DOHH2 (cell line): ENCODE measurements at regions not wholly inside any gene's neighbourhood (a gene's known extent, or its start where the extent isn't known, plus 50 kb on each side); places are given as distances from the start of the nearest gene placed in this dataset.

Source experiments
- H3F3A ChIP-seq: fragments of 200-600 bp; sonication (generic), shearing (Covaris generic); 2 replicates; pipeline ENCODE4 v1.6.0; 2016; ENCODE audit warnings: antibody characterized with exemption, mild to moderate bottlenecking; ENCODE audit not compliant: control insufficient read depth, insufficient read depth
- H3K27ac ChIP-seq: fragments of 200-600 bp; sonication (generic); 2 replicates; pipeline ENCODE4 v1.5.1; 2014; ENCODE audit warnings: low read depth, mild to moderate bottlenecking, low read length, moderate library complexity
- H3K27me3 ChIP-seq: fragments of 200-600 bp; sonication (generic); 2 replicates; pipeline ENCODE4 v1.6.1; 2014; ENCODE audit warnings: mild to moderate bottlenecking, low read length, mixed read lengths; ENCODE audit not compliant: control insufficient read depth
- H3K36me3 ChIP-seq: fragments of 200-600 bp; sonication (generic); 2 replicates; pipeline ENCODE4 v1.6.1; 2014; ENCODE audit warnings: mild to moderate bottlenecking, low read length, moderate library complexity, mixed read lengths; ENCODE audit not compliant: control insufficient read depth
- H3K4me1 ChIP-seq: fragments of 200-600 bp; sonication (generic); 2 replicates; pipeline ENCODE4 v1.6.1; 2014; ENCODE audit warnings: mild to moderate bottlenecking, low read length, mixed read lengths; ENCODE audit not compliant: control insufficient read depth
- H3K4me2 ChIP-seq: fragments of 200-600 bp; sonication (generic); 2 replicates; pipeline ENCODE4 v1.6.0; 2014; ENCODE audit warnings: mild to moderate bottlenecking, low read length, moderate library complexity
- H3K4me3 ChIP-seq: fragments of 200-600 bp; sonication (generic); 2 replicates; pipeline ENCODE4 v1.5.1; 2014; ENCODE audit warnings: mild to moderate bottlenecking, low read length, mixed read lengths
- H3K79me2 ChIP-seq: fragments of 200-600 bp; sonication (generic); 2 replicates; pipeline ENCODE4 v1.6.1; 2014; ENCODE audit warnings: mild to moderate bottlenecking, low read length, mixed read lengths; ENCODE audit not compliant: control insufficient read depth
- H3K9me2 ChIP-seq: fragments of 200-600 bp; sonication (generic); replicated peaks from 2 replicates; pipeline ENCODE4 v1.6.1; 2014; ENCODE audit warnings: mild to moderate bottlenecking, low read length, mixed read lengths; ENCODE audit not compliant: control insufficient read depth
- H3K9me3 ChIP-seq: fragments of 200-600 bp; sonication (generic); 2 replicates; pipeline ENCODE4 v1.6.1; 2014; ENCODE audit warnings: antibody characterized with exemption, low read length, mixed read lengths; ENCODE audit not compliant: control insufficient read depth, insufficient read depth
- H4K20me1 ChIP-seq: fragments of 200-600 bp; sonication (generic); 2 replicates; pipeline ENCODE4 v1.6.0; 2014; ENCODE audit warnings: low read depth, mild to moderate bottlenecking, antibody characterized with exemption, low read length, moderate library complexity; ENCODE audit not compliant: control insufficient read depth, insufficient read depth
- CTCF ChIP-seq: fragments of 200-600 bp; sonication (generic); IDR thresholded peaks from one replicate; pipeline ENCODE4 v1.5.1; 2014; ENCODE audit warnings: antibody characterized with exemption, mild to moderate bottlenecking, low read depth, low read length; ENCODE audit not compliant: poor library complexity, severe bottlenecking
- EZH2phosphoT487 ChIP-seq: fragments of 200-600 bp; sonication (generic); IDR thresholded peaks from 2 replicates; pipeline ENCODE4 v1.6.1; 2017; ENCODE audit warnings: borderline replicate concordance, mild to moderate bottlenecking, antibody characterized with exemption, low read length, moderate library complexity, mixed read lengths

DNA sequence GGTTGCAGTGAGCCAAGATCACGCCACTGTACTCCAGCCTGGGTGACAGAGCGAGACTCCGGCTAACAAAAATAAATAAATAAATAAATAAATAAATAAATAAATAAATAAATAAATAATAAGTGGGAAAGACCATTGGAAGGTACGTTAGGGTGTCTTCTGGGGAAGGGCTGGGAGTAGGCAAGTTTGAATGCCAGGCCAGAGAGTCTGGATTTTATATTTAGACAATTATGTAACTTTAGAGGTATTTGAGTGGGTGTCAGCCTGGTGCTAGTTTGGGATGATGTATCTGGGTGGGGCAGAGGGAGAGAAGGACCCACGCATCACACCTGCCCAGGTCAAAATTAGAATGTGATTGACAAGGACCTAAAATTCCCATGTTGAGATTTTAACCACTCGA, 73.1 kb upstream of the PRNP start:
- peaks cover 10% of the 10 kb centered on the region; the same call in 1 of the 2 replicates for H3K9me3 ChIP-seq
- no peaks in the 10 kb centered on the region for H3K9me2 ChIP-seq
- H3K4me3 ChIP-seq = peak overlapping the region; percentile 50
- H4K20me1 ChIP-seq = no peaks in the 10 kb centered on the region
- H3F3A ChIP-seq = peaks cover 7% of the 10 kb centered on the region; the same call in 1 of the 2 replicates
- peaks cover 51% of the 10 kb centered on the region for H3K4me1 ChIP-seq
- H3K27me3 ChIP-seq = no peaks in the 10 kb centered on the region
- H3K4me2 ChIP-seq = peak overlapping the region; percentile 73
- TF ChIP-seq CTCF (no peak), EZH2phosphoT487 (no peak)
- peak overlapping the region; percentile 82 for H3K27ac ChIP-seq
- H3K36me3 ChIP-seq = no peaks in the 10 kb centered on the region
- H3K79me2 ChIP-seq = no peaks in the 10 kb centered on the region

DNA sequence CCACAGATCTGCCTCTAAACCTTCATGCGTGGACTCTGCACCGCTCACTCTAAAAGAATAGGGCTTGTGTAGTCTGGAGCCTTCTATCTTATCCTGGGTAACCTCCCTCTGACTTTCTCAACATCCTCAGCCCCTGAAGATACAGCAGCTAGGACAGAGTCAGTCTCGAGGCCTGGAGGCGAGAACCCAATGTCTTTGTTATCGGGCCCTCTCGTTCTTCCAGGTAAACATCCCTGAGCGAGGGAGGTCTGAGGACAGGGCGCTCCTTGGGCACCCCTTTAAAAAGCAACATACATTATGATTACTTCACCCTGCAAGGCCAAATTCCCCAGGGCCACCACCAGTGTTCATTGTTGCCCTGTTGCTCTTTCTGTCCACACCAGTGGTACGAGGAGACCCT, 75.4 kb upstream of the PRNP start:
- H3F3A ChIP-seq = peaks cover 7% of the 10 kb centered on the region; the same call in 1 of the 2 replicates
- H3K9me3 ChIP-seq = peaks cover 2% of the 10 kb centered on the region; the same call in 1 of the 2 replicates
- TF ChIP-seq CTCF (no peak), EZH2phosphoT487 (no peak)

GRCh38 chr20:4609511-4609910, 76.7 kb upstream of the PRNP start:
- no peak overlapping the region for H3K4me3 ChIP-seq
- peaks cover 6% of the 10 kb centered on the region; the same call in 1 of the 2 replicates for H3F3A ChIP-seq
- peaks cover 68% of the 10 kb centered on the region for H3K4me1 ChIP-seq
- H3K27me3 ChIP-seq = no peaks in the 10 kb centered on the region
- no peak overlapping the region for H3K27ac ChIP-seq
- H3K9me2 ChIP-seq = no peaks in the 10 kb centered on the region
- no peaks in the 10 kb centered on the region for H3K36me3 ChIP-seq
- no peak overlapping the region for H3K4me2 ChIP-seq
- TF ChIP-seq EZH2phosphoT487 (no peak), CTCF (no peak)
- H3K79me2 ChIP-seq = no peaks in the 10 kb centered on the region
- no peaks in the 10 kb centered on the region for H4K20me1 ChIP-seq
- H3K9me3 ChIP-seq = no peaks in the 10 kb centered on the region

More for the DNA sequence above, 75.4 kb upstream of the PRNP start:
- Histone ChIP-seq H3K9me2 (no peaks in the 10 kb centered on the region), H3K27ac (no peak overlapping the region), H3K27me3 (no peaks in the 10 kb centered on the region), H3K4me3 (no peak overlapping the region), H3K4me2 (no peak overlapping the region), H4K20me1 (no peaks in the 10 kb centered on the region), H3K36me3 (no peaks in the 10 kb centered on the region), H3K79me2 (no peaks in the 10 kb centered on the region), H3K4me1 (peaks cover 74% of the 10 kb centered on the region)
